Fibroblast of lung (primary cell): ENCODE measurements at regions not wholly inside any gene's neighbourhood (a gene's known extent, or its start where the extent isn't known, plus 50 kb on each side); places are given as distances from the start of the nearest gene placed in this dataset.

ENCODE experiments used
- EZH2 ChIP-seq: IDR thresholded peaks from 2 replicates; pipeline ENCODE4 v1.5.1; 2012; ENCODE audit warnings: low read length, control low read depth, mild to moderate bottlenecking; ENCODE audit errors: missing control alignments
- TF ChIP-seq, protein P1 (sequence below), 2 donors: IDR thresholded peaks in 1 of 2; conservative IDR thresholded peaks in 1 of 2; 1 replicate in 1 of 2; 2 replicates in 1 of 2; pipeline ENCODE4 v1.5.1; 2011 to 2012; ENCODE audit warnings: low read length in 2 of 2, control low read depth in 1 of 2, inconsistent platforms in 1 of 2, low read depth in 1 of 2, mild to moderate bottlenecking in 1 of 2

DNA sequence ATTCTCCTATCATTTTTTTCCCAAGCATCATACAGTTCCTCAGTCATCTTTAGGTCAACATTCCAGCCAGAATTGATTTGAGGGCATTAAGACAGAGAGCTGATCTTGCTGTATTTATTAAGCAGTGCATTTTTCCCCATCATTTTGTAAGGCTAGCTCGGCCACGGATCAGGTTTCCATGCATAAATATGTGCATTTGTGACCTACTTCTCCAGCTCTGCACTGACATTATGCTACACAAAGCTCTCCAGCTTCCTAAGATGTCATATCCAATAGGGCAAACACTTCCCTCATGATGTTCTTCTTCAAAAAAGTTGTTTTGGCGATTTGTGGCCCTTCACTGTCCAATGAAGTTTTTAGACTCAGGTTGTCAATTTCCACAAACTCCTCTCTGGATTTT, 202.6 kb downstream of the C7orf25 start:
- TF ChIP-seq, protein P1, sequence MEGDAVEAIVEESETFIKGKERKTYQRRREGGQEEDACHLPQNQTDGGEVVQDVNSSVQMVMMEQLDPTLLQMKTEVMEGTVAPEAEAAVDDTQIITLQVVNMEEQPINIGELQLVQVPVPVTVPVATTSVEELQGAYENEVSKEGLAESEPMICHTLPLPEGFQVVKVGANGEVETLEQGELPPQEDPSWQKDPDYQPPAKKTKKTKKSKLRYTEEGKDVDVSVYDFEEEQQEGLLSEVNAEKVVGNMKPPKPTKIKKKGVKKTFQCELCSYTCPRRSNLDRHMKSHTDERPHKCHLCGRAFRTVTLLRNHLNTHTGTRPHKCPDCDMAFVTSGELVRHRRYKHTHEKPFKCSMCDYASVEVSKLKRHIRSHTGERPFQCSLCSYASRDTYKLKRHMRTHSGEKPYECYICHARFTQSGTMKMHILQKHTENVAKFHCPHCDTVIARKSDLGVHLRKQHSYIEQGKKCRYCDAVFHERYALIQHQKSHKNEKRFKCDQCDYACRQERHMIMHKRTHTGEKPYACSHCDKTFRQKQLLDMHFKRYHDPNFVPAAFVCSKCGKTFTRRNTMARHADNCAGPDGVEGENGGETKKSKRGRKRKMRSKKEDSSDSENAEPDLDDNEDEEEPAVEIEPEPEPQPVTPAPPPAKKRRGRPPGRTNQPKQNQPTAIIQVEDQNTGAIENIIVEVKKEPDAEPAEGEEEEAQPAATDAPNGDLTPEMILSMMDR (conservative IDR thresholded peaks at IDR 0.05 in 1 of 2, IDR thresholded peaks at IDR 0.05 in 1 of 2; ENCODE audit: low read depth in 1 of 2, low read length in 2 of 2) = no peak
- TF ChIP-seq EZH2 = no peak
